PFSK-1 (cell line): ENCODE measurements at regions not wholly inside any gene's neighbourhood (a gene's known extent, or its start where the extent isn't known, plus 50 kb on each side); places are given as distances from the start of the nearest gene placed in this dataset.

Experiments
- FOXP2 ChIP-seq: optimal IDR thresholded peaks from 2 replicates; pipeline ENCODE3; 2011; ENCODE audit warnings: borderline replicate concordance, control low read depth, inconsistent platforms; ENCODE audit not compliant: insufficient read depth; ENCODE audit errors: extremely low read length, extremely low read depth
- POLR2AphosphoS5 ChIP-seq: IDR thresholded peaks from 2 replicates; pipeline ENCODE4 v1.6.1; 2012; ENCODE audit warnings: low read depth, mild to moderate bottlenecking, control low read depth, low read length, moderate library complexity
- REST ChIP-seq, 2 experiments: IDR thresholded peaks; 2 replicates each; pipeline versions ENCODE4 v1.6.1 to v1.8.0; 2011 to 2012; ENCODE audit warnings: low read depth in 2 of 2, low read length in 2 of 2, control low read depth in 1 of 2, inconsistent platforms in 1 of 2, mild to moderate bottlenecking in 1 of 2, moderate library complexity in 1 of 2; ENCODE audit not compliant: insufficient read depth in 1 of 2
- SIN3A ChIP-seq: IDR thresholded peaks from 2 replicates; pipeline ENCODE4 v1.6.1; 2012; ENCODE audit warnings: mild to moderate bottlenecking, low read length, moderate library complexity, borderline replicate concordance; ENCODE audit not compliant: insufficient read depth
- TAF1 ChIP-seq: IDR thresholded peaks from 2 replicates; pipeline ENCODE4 v1.6.1; 2012; ENCODE audit warnings: low read length, control low read depth, borderline replicate concordance; ENCODE audit not compliant: insufficient read depth

- no peak for TF ChIP-seq POLR2AphosphoS5
- TF ChIP-seq FOXP2: no peak
- no peak for TF ChIP-seq SIN3A
Measured at GRCh38 chr1:98487620-98488019, 173.9 kb upstream of the SNX7 start.

GRCh38 chr1:98482611-98483010 lies 178.9 kb upstream of the SNX7 start:
- TF ChIP-seq REST (IDR thresholded peaks at IDR 0.05; ENCODE audit: insufficient read depth in 1 of 2, low read depth in 2 of 2, low read length in 2 of 2): no peak
- TF ChIP-seq FOXP2: no peak
- TF ChIP-seq TAF1: no peak
- TF ChIP-seq POLR2AphosphoS5: no peak
- no peak for TF ChIP-seq SIN3A

GRCh38 chr1:98480271-98480670 lies 181.2 kb upstream of the SNX7 start:
- no peak for TF ChIP-seq REST (IDR thresholded peaks at IDR 0.05; ENCODE audit: insufficient read depth in 1 of 2, low read depth in 2 of 2, low read length in 2 of 2)
- no peak for TF ChIP-seq FOXP2
- no peak for TF ChIP-seq POLR2AphosphoS5
- TF ChIP-seq TAF1: no peak
- no peak for TF ChIP-seq SIN3A

GRCh38 chr1:98478121-98478520 lies 183.4 kb upstream of the SNX7 start:
- TF ChIP-seq POLR2AphosphoS5: no peak
- no peak for TF ChIP-seq REST (IDR thresholded peaks at IDR 0.05; ENCODE audit: insufficient read depth in 1 of 2, low read depth in 2 of 2, low read length in 2 of 2)
- no peak for TF ChIP-seq TAF1
- no peak for TF ChIP-seq SIN3A
- no peak for TF ChIP-seq FOXP2

GRCh38 chr1:98472878-98473277 lies 188.6 kb upstream of the SNX7 start:
- TF ChIP-seq POLR2AphosphoS5: no peak
- TF ChIP-seq TAF1: no peak
- no peak for TF ChIP-seq SIN3A
- no peak for TF ChIP-seq REST (IDR thresholded peaks at IDR 0.05; ENCODE audit: insufficient read depth in 1 of 2, low read depth in 2 of 2, low read length in 2 of 2)
- TF ChIP-seq FOXP2: no peak
